ENCODE measurements at regions not wholly inside any gene's neighbourhood (a gene's known extent, or its start where the extent isn't known, plus 50 kb on each side); places are given as distances from the start of the nearest gene placed in this dataset.

GRCh38 chr3:21879184-21879886, 128.3 kb upstream of the ZNF385D start:
- no peak overlapping the region for H3K27ac Mint-ChIP-seq
- peaks cover 6% of the 10 kb centered on the region for H3K9me3 Mint-ChIP-seq
- H3K36me3 Mint-ChIP-seq, result no peaks in the 10 kb centered on the region
- no peaks in the 10 kb centered on the region for H3K27me3 Mint-ChIP-seq
- H3K4me1 Mint-ChIP-seq (ENCODE audit: unreplicated experiment), result no peaks in the 10 kb centered on the region
- no peak for TF ChIP-seq CTCF (conservative IDR thresholded peaks at IDR 0.05)
- no peak for DNase-seq (ENCODE audit: extremely low spot score, unreplicated experiment)
- H3K4me3 Mint-ChIP-seq, result no peak overlapping the region

DNA sequence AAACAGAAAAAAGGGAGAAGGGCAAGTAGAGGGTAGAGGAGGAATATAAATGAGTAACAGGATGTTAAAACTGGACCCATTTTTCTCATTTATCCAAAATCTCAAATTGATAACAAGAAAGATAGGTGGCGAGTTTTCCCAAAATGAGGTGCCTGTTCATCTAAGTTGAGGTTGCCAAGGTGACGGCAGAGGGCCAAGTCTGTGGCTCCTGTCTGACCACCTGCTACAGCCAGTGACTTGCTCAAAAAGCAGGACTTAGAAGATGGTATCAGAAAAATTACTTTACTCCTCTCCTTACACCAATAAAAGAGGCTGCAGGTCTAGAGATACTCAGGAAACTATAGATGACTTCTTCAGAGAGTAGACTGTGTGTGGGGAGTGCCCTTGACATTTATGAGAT, 137.6 kb upstream of the ZNF385D start:
- H3K27me3 Mint-ChIP-seq, result no peaks in the 10 kb centered on the region
- H3K9me3 Mint-ChIP-seq, result peaks cover 4% of the 10 kb centered on the region
- H3K4me3 Mint-ChIP-seq, result no peak overlapping the region
- H3K4me1 Mint-ChIP-seq (ENCODE audit: unreplicated experiment), result peaks cover 8% of the 10 kb centered on the region
- no peaks in the 10 kb centered on the region for H3K36me3 Mint-ChIP-seq
- DNase-seq (ENCODE audit: extremely low spot score, unreplicated experiment), result no peak
- H3K27ac Mint-ChIP-seq, result no peak overlapping the region
- no peak for TF ChIP-seq CTCF (conservative IDR thresholded peaks at IDR 0.05)

DNA sequence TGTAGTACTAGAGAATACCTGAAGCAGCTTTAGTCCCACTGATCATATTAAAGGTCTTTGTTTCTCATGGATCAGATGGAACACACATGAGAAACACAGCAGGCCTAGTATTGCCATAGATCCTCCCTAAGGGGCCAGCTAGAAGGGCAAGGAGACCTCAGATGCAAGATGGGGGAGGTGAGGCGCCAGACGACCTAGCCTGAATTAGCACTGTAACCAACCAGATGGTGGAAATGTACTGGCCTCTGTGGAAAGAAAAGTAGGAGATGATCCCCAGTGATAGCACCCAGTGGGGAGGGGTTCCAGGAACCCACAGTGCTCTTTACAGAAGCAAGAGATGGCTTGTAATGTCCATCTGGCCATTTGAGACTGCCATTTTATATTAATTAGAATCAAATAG, 138.2 kb upstream of the ZNF385D start:
- Mint-ChIP-seq H3K9me3 (peaks cover 4% of the 10 kb centered on the region), H3K4me3 (no peak overlapping the region), H3K36me3 (no peaks in the 10 kb centered on the region), H3K27me3 (no peaks in the 10 kb centered on the region), H3K27ac (no peak overlapping the region), H3K4me1 (ENCODE audit: unreplicated experiment) (peaks cover 8% of the 10 kb centered on the region)
- no peak for DNase-seq (ENCODE audit: extremely low spot score, unreplicated experiment)
- TF ChIP-seq CTCF (conservative IDR thresholded peaks at IDR 0.05), result no peak

- DNase-seq (ENCODE audit: extremely low spot score, unreplicated experiment), result no peak
- H3K27ac Mint-ChIP-seq, result no peak overlapping the region
- peaks cover 4% of the 10 kb centered on the region for H3K9me3 Mint-ChIP-seq
- H3K27me3 Mint-ChIP-seq, result no peaks in the 10 kb centered on the region
- H3K4me1 Mint-ChIP-seq (ENCODE audit: unreplicated experiment), result peaks cover 8% of the 10 kb centered on the region
- H3K36me3 Mint-ChIP-seq, result no peaks in the 10 kb centered on the region
- TF ChIP-seq CTCF (conservative IDR thresholded peaks at IDR 0.05), result no peak
- no peak overlapping the region for H3K4me3 Mint-ChIP-seq
Observed at GRCh38 chr3:21892104-21892503, 141.1 kb upstream of the ZNF385D start.

GRCh38 chr3:21893242-21893641, 142.2 kb upstream of the ZNF385D start:
- peaks cover 4% of the 10 kb centered on the region for H3K9me3 Mint-ChIP-seq
- DNase-seq (ENCODE audit: extremely low spot score, unreplicated experiment), result no peak
- H3K36me3 Mint-ChIP-seq, result no peaks in the 10 kb centered on the region
- no peak overlapping the region for H3K4me3 Mint-ChIP-seq
- no peak overlapping the region for H3K27ac Mint-ChIP-seq
- peaks cover 8% of the 10 kb centered on the region for H3K4me1 Mint-ChIP-seq (ENCODE audit: unreplicated experiment)
- H3K27me3 Mint-ChIP-seq, result no peaks in the 10 kb centered on the region
- TF ChIP-seq CTCF (conservative IDR thresholded peaks at IDR 0.05), result no peak
